ENCODE measurements at regions not wholly inside any gene's neighbourhood (a gene's known extent, or its start where the extent isn't known, plus 50 kb on each side); places are given as distances from the start of the nearest gene placed in this dataset.

- H3K4me3 ChIP-seq (ENCODE audit: low read depth, low read length), result no peak overlapping the region
- TF ChIP-seq, protein P1, sequence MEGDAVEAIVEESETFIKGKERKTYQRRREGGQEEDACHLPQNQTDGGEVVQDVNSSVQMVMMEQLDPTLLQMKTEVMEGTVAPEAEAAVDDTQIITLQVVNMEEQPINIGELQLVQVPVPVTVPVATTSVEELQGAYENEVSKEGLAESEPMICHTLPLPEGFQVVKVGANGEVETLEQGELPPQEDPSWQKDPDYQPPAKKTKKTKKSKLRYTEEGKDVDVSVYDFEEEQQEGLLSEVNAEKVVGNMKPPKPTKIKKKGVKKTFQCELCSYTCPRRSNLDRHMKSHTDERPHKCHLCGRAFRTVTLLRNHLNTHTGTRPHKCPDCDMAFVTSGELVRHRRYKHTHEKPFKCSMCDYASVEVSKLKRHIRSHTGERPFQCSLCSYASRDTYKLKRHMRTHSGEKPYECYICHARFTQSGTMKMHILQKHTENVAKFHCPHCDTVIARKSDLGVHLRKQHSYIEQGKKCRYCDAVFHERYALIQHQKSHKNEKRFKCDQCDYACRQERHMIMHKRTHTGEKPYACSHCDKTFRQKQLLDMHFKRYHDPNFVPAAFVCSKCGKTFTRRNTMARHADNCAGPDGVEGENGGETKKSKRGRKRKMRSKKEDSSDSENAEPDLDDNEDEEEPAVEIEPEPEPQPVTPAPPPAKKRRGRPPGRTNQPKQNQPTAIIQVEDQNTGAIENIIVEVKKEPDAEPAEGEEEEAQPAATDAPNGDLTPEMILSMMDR (IDR thresholded peaks at IDR 0.05; ENCODE audit: low read depth, low read length, missing control alignments), result no peak
- H3K27ac ChIP-seq, result no peak overlapping the region
- in situ Hi-C loops (cut with HindIII; ENCODE audit: low pct_ligation_motif_present, low sequenced_read_pairs), result no loop called here
- H3K36me3 ChIP-seq (replicated peaks), result no peaks in the 10 kb centered on the region
- peak; percentile 31 for DNase-seq
- no peaks in the 10 kb centered on the region for H3K27me3 ChIP-seq (replicated peaks)
Measured at GRCh38 chr11:81989093-81989492, 744.6 kb downstream of the FAM181B start.

DNA sequence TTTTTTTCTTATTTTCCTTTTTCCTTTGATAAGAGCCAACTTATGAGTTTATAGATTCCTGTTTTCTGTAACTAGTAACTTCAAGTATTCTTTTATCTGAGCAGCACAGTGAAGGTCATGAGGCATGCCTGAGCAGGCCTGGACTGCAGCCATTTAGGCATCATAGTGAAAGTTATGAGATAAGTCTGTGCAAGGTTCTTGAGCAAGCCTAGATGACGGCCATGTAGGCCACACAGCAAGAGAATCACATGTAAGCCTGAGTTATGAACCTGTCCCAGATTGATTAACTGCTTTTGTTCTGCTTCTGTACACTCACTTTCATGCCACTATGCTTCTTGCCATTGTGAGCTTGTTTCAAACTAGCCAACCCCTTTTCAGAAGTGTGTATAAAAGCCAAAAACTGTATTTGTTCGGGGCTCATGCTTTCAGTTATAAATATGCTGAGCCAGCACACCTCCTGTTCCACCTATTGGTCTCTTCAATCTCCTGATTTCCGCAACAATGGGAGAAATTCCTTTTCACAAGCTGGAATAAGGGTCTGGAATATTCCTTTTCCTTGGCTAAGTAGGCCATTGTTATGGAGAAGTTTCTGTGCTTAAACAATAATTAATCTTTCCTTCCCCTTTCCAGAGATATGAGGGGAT lies 745.7 kb downstream of the FAM181B start:
- TF ChIP-seq, protein P1 (IDR thresholded peaks at IDR 0.05; ENCODE audit: low read depth, low read length, missing control alignments), result no peak

GRCh38 chr11:81986556-81987161 lies 747.0 kb downstream of the FAM181B start:
- H3K27ac ChIP-seq, result no peak overlapping the region
- H3K4me3 ChIP-seq (ENCODE audit: low read depth, low read length), result no peak overlapping the region
- DNase-seq, result no peak
- in situ Hi-C loops (cut with HindIII; ENCODE audit: low pct_ligation_motif_present, low sequenced_read_pairs), result no loop called here
- H3K27me3 ChIP-seq (replicated peaks), result no peaks in the 10 kb centered on the region
- TF ChIP-seq, protein P1 (IDR thresholded peaks at IDR 0.05; ENCODE audit: low read depth, low read length, missing control alignments), result no peak
- H3K36me3 ChIP-seq (replicated peaks), result no peaks in the 10 kb centered on the region

More for the DNA sequence above, 745.7 kb downstream of the FAM181B start:
- Histone ChIP-seq H3K36me3 (replicated peaks) (no peaks in the 10 kb centered on the region), H3K27me3 (replicated peaks) (no peaks in the 10 kb centered on the region), H3K4me3 (ENCODE audit: low read depth, low read length) (no peak overlapping the region), H3K27ac (no peak overlapping the region)
- peak; percentile 73 for DNase-seq
- in situ Hi-C loops (cut with HindIII; ENCODE audit: low pct_ligation_motif_present, low sequenced_read_pairs), result no loop called here

GRCh38 chr11:81979448-81979847 lies 754.2 kb downstream of the FAM181B start:
- no peak overlapping the region for H3K27ac ChIP-seq

DNA sequence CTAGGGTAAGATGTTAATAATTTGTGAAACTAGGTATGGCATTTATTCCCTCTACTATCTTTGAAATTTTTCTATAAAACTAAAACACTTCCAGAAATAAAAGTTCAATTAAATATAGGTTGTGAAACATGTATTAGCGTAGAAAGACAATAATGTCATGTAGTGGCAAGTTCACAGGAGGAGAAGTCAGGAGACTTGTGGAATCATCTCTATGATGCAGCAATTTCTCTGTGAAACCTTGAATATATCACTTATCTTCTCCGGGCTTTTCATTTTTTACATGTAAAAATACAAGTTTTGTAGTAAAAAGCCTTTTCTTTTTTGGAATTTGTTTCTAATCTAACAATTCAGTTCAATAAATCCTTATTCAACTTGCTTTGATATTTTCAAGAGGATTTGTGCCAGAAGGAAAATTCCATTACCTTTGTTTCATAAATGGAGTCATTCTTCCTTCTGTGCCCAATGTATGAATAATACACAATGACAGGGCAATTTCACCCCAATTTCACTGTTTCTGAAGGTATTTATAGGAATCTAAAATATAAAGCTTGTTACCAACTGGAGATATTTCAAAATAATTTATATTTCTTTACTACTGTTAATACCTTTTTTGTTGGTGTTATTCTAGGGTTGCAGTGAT lies 758.3 kb downstream of the FAM181B start:
- H3K36me3 ChIP-seq (replicated peaks), result no peaks in the 10 kb centered on the region
- H3K27ac ChIP-seq, result no peak overlapping the region
- TF ChIP-seq, protein P1 (IDR thresholded peaks at IDR 0.05; ENCODE audit: low read depth, low read length, missing control alignments), result no peak
- in situ Hi-C loops (cut with HindIII; ENCODE audit: low pct_ligation_motif_present, low sequenced_read_pairs), result no loop called here
- no peaks in the 10 kb centered on the region for H3K27me3 ChIP-seq (replicated peaks)
- no peak overlapping the region for H3K4me3 ChIP-seq (ENCODE audit: low read depth, low read length)
- DNase-seq, result no peak

More at GRCh38 chr11:81979448-81979847, 754.2 kb downstream of the FAM181B start:
- TF ChIP-seq, protein P1 (IDR thresholded peaks at IDR 0.05; ENCODE audit: low read depth, low read length, missing control alignments), result no peak
- no peak overlapping the region for H3K4me3 ChIP-seq (ENCODE audit: low read depth, low read length)
- H3K27me3 ChIP-seq (replicated peaks), result no peaks in the 10 kb centered on the region
- in situ Hi-C loops (cut with HindIII; ENCODE audit: low pct_ligation_motif_present, low sequenced_read_pairs), result no loop called here
- no peaks in the 10 kb centered on the region for H3K36me3 ChIP-seq (replicated peaks)
- DNase-seq, result no peak

Measured in brain microvascular endothelial cell (primary cell).